ENCODE measurements at regions not wholly inside any gene's neighbourhood (a gene's known extent, or its start where the extent isn't known, plus 50 kb on each side); places are given as distances from the start of the nearest gene placed in this dataset.
"Not testable (repeated sequence)": the region's sequence is repeated elsewhere in the genome, so short reads cannot be mapped to it uniquely, and the experiment has no call there.

- no peak for DNase-seq (ENCODE audit: low read depth)
These were observed 867.1 kb downstream of the IGSF11 start for GRCh38 chr3:118167571-118167970.

GRCh38 chr3:118168175-118168574 lies 866.5 kb downstream of the IGSF11 start:
- no peak for DNase-seq (ENCODE audit: low read depth)

GRCh38 chr3:118171236-118171852 lies 863.3 kb downstream of the IGSF11 start:
- DNase-seq (ENCODE audit: low read depth), result no peak

GRCh38 chr3:118180853-118181252 lies 853.8 kb downstream of the IGSF11 start:
- no peak for DNase-seq (ENCODE audit: low read depth)

GRCh38 chr3:118181274-118181673 lies 853.4 kb downstream of the IGSF11 start:
- no peak for DNase-seq (ENCODE audit: low read depth)

GRCh38 chr3:118186051-118186450 lies 848.6 kb downstream of the IGSF11 start:
- DNase-seq (ENCODE audit: low read depth), result no peak

GRCh38 chr3:118187221-118187620 lies 847.4 kb downstream of the IGSF11 start:
- DNase-seq (ENCODE audit: low read depth), result no peak

- no peak for DNase-seq (ENCODE audit: low read depth)
These were observed 838.5 kb downstream of the IGSF11 start for GRCh38 chr3:118196183-118196582.

GRCh38 chr3:118199044-118199443 lies 835.6 kb downstream of the IGSF11 start:
- no peak for DNase-seq (ENCODE audit: low read depth)

GRCh38 chr3:118204052-118204656 lies 830.5 kb downstream of the IGSF11 start:
- no peak for DNase-seq (ENCODE audit: low read depth)

GRCh38 chr3:118207271-118207670 lies 827.4 kb downstream of the IGSF11 start:
- no peak for DNase-seq (ENCODE audit: low read depth)

- no peak for DNase-seq (ENCODE audit: low read depth)
These were observed 826.0 kb downstream of the IGSF11 start for GRCh38 chr3:118208642-118209041.

- DNase-seq (ENCODE audit: low read depth), result no peak
These were observed 820.8 kb downstream of the IGSF11 start for GRCh38 chr3:118213892-118214291.

- DNase-seq (ENCODE audit: low read depth), result no peak
These were observed 808.4 kb downstream of the IGSF11 start for GRCh38 chr3:118226206-118226605.

- DNase-seq (ENCODE audit: low read depth), result no peak
These were observed 807.5 kb downstream of the IGSF11 start for GRCh38 chr3:118227191-118227590.

GRCh38 chr3:118228151-118228550 lies 806.5 kb downstream of the IGSF11 start:
- DNase-seq (ENCODE audit: low read depth), result no peak

- no peak for DNase-seq (ENCODE audit: low read depth)
These were observed 805.5 kb downstream of the IGSF11 start for GRCh38 chr3:118229196-118229595.

GRCh38 chr3:118231578-118231977 lies 803.1 kb downstream of the IGSF11 start:
- no peak for DNase-seq (ENCODE audit: low read depth)

GRCh38 chr3:118239253-118239652 lies 795.4 kb downstream of the IGSF11 start:
- no peak for DNase-seq (ENCODE audit: low read depth)

GRCh38 chr3:118244761-118245160 lies 789.9 kb downstream of the IGSF11 start:
- DNase-seq (ENCODE audit: low read depth), result no peak

GRCh38 chr3:118245312-118245711 lies 789.3 kb downstream of the IGSF11 start:
- DNase-seq (ENCODE audit: low read depth), result no peak

GRCh38 chr3:118258850-118259249 lies 775.8 kb downstream of the IGSF11 start:
- not testable (repeated sequence) for DNase-seq (ENCODE audit: low read depth)

GRCh38 chr3:118262800-118263402 lies 771.7 kb downstream of the IGSF11 start:
- no peak for DNase-seq (ENCODE audit: low read depth)

- DNase-seq (ENCODE audit: low read depth), result no peak
These were observed 767.1 kb downstream of the IGSF11 start for GRCh38 chr3:118267588-118267987.
